ENCODE measurements at regions not wholly inside any gene's neighbourhood (a gene's known extent, or its start where the extent isn't known, plus 50 kb on each side); places are given as distances from the start of the nearest gene placed in this dataset.
"Not testable (repeated sequence)": the region's sequence is repeated elsewhere in the genome, so short reads cannot be mapped to it uniquely, and the experiment has no call there.

DNA sequence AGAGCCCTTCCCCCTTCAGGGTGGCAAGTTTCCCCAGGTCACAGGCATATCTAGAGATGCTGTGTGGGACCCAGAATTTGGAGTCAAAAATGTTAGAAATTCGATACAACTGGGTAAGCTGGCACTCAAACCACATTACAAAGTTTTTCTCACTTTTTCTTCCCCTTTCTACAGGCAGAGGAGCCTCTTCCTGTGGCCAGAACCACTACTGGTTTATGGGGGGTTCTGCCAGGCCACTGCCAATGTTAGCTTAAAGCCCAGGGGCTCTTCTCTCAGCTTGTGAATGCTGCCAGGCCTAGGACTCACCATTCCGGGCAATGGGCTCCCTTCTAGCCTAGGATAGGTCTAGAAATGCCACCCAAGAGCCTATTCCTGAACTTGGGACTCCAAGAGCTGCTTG, 617.9 kb upstream of the PHF14 start:
- DNase-seq = no peak

DNA sequence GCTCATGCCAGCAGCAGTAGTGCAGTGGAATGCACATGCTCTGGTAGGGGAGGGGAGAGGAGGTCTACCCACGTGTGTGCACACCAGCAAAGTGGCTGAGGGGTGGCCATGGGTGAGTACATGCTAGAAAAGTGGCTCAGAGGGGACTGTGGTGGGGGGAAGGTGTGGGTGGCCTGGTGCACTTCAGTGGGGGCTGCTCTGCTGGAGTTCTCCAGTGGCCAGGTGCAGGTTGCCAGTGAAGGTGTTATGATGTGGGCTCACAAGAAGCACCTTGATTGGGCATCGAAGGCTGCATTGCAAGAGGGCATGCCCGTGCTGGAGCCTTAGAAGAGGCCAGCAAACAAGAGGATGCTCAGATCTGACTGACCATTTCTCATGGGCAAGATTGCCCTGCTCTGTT, 613.6 kb upstream of the PHF14 start:
- DNase-seq = no peak

DNA sequence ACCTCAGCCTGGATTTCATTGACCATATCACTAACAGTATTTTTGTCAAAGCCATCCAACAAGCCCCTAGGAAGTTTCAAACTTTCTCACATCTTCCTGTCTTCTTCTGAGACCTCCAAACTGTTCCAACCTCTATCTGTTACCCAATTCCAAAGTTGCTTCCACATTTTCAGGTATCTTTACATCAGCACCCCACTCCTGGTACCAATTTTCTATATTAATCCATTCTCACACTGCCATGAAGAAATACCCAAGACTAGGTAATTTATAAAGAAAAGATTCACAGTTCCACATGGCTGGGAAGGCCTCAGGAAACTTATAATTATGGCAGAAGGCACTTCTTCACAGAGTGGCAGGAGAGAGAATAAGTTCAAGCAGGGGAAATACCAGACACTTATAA, 571.9 kb upstream of the PHF14 start:
- DNase-seq = no peak

DNA sequence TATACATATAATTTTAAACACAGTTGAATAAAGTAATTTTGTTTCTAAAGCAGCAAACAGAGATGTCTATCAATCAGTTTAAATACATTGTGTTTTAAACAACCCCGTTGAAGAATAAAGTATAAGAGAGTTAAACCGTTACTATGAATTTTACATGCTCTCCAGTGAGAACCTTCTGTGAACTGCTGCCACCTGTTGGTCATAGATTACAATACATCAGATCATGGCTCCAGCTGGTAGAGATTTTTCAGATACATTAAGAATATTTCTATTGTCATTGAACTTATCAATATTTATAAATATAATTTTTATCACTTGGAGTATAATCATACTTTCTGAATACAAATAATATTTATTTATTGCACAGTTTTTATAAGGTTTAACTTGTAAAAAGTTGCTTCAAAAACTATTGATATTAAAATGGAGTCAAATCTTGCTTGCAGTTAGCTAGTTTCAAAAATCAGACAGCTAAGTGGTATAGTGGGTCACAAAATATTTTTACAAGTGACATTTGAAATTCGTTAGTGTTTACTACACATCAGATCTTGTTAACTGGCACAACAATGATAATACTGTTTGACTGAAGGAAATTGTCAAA, 561.2 kb upstream of the PHF14 start:
- no peak for DNase-seq

DNA sequence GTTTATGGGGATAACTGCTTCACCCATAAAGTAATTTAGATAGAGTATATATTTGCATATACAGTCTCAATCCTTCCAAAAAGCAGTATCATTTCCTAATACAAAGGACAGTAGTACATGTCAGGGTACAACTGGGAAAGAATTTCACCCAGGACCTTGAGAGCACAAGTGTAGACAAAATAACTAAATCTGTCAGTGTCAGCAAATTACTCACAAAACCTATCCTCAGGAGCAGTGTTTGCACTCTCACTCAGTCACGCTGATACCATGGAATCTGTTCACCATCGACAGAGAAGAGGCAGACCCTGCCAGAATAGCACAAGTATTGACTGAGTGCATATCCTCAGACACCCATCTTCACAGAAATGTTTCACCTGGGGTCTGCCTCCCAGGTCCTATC, 554.7 kb upstream of the PHF14 start:
- no peak for DNase-seq

DNA sequence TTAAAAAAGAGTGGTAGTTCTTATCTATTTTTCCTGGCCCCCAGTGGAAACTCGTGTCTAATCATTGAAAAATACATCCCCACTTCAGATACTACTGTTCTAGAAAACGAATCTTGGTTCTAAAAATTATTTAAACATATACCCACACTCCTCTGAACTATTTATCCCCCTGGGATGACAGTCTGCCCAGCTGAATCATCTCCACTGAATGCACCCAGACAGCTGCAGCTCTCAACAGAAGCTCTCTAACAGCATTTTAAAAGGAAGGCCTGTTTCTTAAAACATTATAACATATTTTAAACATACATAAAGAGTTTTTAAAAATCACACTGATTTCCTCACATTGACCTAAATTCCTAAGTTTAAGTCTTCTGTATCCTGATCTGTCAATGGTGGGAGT, 544.6 kb upstream of the PHF14 start:
- no peak for DNase-seq

DNA sequence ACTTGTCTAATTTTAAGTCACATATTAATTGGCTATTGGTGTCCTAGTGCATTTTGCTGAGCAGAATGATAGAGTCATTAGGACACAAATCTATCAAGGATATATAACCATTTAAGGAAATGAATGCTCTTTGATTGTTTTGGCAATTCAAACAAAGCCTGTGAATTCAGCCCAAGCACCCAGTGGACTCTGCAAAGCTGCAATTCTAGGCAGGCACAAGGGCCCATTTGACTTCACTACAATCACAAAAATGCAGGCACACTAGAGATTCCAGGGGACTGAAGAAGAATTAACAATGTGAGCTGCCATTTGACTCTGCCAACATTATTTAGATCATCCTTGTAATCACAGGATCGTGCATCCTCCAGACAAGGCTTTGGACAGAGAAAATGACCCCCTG, 544.2 kb upstream of the PHF14 start:
- DNase-seq = no peak

DNA sequence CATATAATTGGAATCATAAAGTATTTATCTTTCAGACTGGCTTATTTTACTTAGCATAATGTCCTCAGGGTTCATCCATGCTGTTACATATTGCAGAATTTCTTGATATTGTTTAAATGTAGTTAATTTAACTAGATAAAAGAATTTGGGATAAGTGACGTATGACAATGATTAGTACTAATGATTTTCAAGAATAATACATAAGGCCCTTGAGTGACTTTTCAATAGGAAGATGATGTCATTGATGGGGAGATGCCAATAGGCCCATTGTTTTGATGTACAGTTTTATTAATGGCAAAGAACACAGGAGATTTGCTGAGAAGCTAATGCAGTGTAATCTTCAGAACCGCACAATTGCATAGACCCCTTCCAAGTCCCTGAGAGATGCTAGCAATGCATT, 537.4 kb upstream of the PHF14 start:
- no peak for DNase-seq

DNA sequence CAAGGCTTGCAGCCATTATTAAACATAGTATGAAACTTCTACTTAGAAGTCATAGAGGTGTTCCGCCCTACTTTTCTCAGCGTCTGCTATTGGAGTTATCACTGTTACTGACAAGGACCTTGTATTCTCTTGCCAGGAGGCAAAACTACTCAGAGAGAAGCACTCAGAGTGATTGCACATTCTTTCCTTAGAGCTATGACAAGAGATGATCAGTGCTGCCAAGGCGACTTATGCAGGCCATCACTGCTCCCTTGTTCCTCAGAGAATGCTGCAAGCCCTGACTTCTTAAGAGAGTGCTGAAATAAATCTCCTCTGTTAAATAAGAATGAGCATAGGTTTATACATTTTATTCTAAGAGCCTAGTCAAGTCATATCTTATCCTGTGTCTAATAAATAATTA, 534.6 kb upstream of the PHF14 start:
- DNase-seq = no peak

DNA sequence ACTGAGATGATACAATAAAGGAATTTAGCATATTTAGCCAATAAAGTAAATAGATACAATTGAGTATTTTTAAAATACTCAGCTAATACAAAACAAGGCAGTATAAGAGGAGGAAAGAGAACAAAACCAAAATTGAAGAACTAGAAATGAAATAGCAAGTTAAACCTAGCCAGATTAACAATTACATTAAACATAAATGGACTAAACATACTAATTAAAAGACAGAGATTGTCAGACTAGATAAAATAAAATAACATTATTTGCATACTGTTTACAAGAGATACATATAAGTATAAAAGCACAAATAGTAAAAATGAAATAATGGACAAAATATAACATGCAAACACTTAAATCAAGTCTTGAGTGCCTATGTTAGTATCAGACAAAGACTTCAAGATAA, 517.7 kb upstream of the PHF14 start:
- DNase-seq = no peak

DNA sequence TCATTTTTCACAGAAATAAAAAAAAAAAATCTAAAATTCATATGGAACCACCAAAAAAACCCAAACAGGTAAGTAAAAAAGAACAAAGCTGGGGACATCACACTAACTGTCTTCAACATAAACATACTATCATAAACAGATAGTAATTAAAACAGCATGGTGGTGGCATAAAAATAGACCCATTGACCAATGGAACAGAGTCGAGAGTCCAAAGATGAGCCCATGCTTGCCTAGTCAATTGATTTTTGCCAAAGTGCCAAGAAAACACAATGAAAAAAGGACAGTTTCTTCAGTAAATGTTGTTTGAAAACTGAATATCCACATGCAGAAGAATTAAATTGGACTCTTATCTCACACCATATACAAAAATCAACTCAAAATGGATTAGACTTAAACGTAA, 513.2 kb upstream of the PHF14 start:
- no peak for DNase-seq

DNA sequence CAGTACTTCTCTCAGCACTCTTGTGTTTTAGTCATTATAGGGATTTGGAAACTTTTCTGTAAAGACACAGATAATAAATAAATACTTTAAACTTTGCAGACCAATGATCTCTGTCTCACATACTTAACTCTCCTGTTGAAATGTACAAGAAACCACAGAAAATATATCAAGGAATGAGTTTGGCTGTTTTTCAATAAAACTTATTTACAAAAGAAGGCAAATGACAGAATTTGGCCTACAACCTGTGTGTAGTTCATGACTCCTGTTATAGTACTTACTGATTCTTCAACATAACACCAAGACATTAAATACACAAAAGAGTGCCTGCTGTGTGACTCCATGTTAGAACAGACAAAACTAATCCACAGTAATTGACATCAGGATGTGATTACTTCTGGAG, 510.0 kb upstream of the PHF14 start:
- DNase-seq = no peak

DNA sequence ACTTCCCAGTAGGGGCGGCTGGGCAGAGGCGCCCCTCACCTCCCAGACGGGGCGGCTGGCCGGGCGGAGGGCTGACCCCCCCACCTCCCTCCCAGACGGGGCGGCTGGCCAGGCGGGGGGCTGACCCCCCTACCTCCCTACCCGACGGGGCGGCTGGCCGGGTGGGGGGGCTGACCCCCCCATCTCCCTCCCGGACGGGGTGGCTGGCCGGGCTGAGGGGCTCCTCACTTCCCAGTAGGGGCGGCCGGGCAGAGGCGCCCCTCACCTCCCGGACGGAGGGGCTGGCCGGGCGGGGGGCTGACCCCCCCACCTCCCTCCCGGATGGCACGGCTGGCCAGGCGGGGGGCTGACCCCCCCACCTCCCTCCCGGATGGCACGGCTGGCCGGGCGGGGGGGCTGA, 508.1 kb upstream of the PHF14 start:
- not testable (repeated sequence) for DNase-seq

DNA sequence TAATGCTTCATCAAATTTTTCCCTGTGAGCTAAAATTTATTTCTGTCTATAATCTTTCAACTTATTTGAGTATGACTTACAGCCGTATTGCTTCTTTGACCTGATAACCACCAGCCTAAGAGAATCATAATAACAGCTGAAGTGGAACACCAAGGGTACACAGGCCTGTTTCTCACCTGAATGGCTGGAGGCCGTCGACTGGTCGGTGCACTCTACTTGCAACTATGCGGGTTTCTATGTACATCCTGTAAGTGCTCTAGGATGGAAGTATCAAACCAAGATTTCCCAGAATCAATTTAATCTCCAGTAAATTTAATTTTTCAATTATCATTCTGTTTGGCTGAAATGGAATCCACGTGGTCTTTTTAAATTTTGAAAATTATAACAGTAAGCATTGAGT, 504.8 kb upstream of the PHF14 start:
- no peak for DNase-seq

DNA sequence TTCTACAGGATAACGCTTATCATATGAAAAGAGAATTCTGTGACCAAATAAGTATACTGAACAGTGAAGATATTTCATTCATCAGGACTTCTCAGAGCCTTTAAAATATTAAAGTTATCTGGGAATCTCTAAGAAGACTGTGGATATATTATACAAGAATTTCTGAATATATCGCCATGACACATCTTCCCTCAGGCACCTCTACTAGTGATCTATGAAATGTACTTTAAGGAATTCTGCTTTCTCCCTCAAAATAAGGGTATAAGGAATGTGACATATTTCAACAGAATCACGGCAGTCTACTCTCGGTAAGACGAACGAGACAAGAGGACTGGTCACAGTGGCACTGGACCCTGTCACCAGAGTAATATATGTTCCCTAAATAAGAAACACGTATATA, 504.2 kb upstream of the PHF14 start:
- no peak for DNase-seq

DNA sequence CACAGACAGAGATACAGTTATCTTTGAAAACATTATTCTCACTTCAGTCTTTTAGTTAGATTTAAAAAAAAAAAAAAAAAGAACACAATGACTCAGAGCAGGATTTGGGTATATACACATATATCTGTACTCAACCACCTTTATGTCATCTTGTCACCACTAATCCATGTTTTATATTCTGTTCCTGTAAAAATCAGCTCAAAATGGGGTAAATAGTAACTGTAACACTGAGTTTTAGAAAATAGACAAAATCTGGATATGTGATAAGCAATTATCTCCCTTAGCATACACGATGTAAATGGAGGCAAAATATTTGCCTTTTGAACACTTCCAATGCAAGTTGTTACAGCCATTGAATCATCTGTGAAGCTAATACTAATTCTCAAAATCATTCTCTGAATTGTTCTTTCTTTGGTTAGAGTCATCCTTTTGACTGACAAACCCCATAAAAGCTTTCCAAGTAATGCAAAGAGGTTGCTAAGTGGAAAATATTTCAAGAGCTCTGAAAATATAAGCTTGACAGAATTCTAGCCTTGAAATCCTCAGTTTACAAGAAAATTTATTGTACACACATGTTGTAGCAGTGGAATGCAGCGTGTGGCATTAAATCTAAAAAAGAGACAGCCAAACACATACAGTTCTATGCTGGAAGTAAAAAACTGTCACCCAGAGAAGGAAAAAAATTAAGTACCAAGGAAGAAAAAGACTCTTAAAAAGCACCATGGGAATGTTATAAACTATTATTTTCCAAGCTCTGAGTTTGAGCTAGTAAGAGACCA, 502.2 kb upstream of the PHF14 start:
- no peak for DNase-seq

DNA sequence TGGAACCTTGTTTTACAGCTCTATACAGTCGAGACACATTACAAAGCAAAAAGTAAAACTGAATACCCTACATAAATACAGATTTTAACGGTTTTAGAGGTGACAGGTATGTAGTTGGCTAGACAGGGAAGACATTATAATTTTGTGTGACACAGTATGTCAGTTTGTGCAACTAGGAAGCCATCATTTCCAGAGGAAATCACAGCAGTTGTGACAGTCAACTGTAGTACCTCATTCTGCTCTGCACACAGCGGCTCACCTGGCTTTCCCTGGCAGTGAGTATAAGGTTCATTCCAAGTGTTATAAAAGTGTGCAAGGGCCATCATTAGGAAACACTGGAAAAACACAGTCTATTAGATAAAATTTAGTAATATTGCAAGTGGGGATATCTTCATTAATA, 501.6 kb upstream of the PHF14 start:
- DNase-seq = no peak

DNA sequence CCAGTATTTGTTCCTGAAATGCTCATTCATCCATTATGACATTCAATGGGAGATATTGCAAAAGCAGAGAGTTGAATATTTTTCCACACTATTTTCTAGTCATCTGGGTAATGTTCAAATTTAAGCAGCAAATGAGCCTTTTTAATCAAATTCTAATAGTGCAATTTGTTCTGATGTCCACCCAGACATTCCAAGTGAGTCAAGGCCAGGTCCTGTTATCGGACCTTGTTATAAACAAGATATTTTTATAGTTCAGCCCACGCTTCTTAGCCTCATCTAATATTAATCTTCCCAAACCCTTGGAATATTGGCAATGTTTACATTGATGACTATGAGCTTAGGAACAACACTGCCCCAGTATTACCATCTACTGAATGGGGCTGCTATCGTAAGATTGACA, 500.1 kb upstream of the PHF14 start:
- DNase-seq = no peak

DNA sequence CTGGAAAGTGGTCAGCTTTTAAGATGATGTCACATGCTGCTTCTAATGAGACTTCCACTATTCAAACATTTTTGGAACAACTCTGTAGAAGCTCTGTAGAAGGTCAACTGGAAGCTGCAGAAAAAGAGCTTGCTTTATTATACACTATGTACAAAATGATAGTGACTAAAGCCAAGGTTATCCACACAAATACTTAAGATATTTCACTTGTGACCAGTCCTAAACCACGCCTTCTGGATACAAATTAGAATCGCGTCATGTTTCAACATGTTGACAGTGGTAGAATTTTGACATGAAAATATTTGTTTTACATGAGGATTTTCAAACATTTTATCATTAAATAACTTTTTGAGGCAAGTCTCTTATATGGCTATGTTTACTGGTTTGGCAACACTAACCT, 499.6 kb upstream of the PHF14 start:
- no peak for DNase-seq

DNA sequence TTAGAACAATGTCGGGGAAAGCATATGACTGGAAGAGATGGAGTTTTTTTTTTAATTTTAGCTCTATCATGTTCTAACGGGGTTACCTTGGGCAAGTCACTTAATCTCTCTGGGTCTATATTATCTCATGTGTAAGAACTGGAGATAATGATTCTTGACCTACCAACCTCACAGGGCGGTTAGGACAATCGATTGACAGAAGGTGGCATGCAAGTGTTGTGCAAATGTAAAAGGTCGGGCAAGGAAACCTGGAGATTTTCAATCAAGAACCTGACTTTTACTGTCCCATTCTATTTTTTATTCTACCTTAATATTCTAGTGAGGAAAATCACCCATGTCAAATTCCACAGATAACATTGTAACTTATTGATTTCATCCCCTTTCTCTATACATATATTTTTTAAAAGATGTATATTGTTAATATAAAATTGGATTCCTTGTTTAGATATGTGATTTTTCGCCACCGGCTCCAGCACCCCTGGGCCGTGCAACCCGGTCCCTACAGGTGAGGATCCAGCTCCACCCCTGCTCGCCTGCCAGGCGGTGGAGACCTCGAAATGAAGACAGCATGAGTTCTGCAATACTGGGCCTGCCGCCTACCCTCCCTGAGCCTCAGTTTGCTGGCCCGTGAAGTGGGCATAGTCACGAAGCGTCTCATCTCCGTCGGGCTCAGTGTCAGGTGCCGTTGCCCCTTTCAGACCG, 497.6 kb upstream of the PHF14 start:
- no peak for DNase-seq

DNA sequence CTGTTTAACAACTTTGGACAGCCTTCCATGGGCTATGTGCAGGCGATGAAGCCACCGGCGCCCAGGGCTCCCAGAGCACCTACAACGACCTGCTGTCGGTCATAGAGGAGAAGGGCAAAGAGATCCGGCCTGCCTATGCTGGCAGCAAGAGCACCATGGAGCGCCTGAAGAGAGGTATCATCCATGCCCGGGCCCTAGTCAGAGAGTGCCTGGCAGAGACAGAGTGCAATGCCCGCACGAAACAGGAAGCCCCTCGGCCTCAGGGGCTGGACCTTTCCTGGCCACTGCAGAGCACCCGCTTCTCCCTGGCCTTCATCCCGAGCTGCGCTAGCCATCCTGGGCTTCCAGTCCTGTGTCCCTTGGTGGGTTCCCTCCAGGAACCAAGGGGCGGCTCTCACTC, 497.0 kb upstream of the PHF14 start:
- DNase-seq = no peak

DNA sequence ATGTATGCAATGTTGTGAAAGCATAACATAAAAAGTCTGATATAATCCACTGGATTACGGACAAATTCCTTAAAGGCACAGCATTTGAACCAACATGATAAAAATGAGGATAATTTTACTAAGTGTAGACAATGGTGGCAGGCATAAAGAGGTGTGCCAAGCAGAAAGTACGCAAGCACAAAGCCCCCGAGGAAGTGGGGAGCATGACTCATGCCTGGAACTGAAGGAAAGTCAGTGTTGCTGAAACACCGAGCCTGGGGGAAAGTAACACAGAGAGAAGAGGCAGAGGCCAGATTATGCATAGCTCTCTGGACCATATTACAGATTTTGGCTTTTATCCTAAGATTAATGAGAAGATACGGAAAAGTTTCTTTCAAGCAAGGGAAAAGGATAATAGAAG, 490.0 kb upstream of the PHF14 start:
- no peak for DNase-seq

DNA sequence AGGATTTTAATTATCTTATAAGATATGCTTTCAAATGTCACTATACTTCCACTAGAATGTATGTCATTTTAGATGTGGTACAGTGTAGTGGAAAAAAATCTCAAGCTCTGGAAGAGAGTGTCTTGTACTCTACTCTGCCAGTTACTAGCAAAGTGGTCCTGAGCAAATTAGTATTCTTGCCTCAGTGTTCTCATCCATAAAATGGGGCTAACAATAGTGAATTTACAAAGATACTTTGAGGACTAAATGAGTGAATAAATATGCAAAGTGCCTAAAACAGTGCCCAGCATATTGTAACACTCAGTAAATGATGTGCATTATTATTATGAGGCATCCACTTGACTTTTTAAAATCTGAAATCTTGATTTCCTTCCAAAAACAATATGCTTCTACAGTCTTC, 488.9 kb upstream of the PHF14 start:
- DNase-seq = no peak

DNA sequence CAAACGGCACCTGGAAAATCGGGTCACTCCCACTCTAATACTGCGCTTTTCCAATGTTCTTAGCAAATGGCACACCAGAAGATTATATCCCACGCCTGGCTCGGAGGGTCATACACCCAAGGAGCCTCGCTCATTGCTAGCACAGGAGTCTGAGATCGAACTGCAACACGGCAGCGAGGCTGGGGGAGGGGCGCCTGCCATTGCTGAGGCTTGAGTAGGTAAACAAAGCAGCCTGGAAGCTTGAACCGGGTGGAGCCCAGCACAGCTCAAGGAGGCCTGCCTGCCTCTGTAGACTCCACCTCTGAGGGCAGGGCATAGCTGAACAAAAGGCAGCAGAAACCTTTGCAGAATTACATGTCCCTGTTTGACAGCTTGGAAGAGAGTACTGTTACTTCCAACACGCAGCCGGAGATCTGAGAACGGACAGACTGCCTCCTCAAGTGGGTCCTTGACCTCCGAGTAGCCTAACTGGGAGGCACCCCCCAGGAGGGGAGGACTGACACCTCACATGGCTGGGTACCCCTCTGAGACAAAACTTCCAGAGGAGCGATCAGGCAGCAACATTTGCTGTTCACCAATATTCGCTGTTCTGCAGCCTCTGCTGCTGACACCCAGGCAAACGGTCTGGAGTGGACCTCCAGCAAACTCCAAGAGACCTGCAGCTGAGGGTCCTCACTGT, 472.3 kb upstream of the PHF14 start:
- not testable (repeated sequence) for DNase-seq
